Coronary artery (tissue), 2 donors: ENCODE measurements at regions not wholly inside any gene's neighbourhood (a gene's known extent, or its start where the extent isn't known, plus 50 kb on each side); places are given as distances from the start of the nearest gene placed in this dataset.

ENCODE experiments used
- DNase-seq: peaks from one replicate; pipeline ENCODE4 v3.0.0-alpha.2; 2017; ENCODE audit warnings: low spot score
- H3K27ac ChIP-seq, 2 donors: fragments of 200-600 bp; sonication (generic); one replicate each; pipeline ENCODE4 v1.5.1; 2016 to 2019
- H3K4me3 ChIP-seq: fragments of 200-600 bp; sonication (generic); 2 replicates; pipeline ENCODE4 v1.5.1; 2016; ENCODE audit warnings: mild to moderate bottlenecking, moderate library complexity
- CTCF ChIP-seq: fragments of 200-600 bp; sonication (generic); IDR thresholded peaks from one replicate; pipeline ENCODE4 v1.5.1; 2019; ENCODE audit warnings: antibody characterized with exemption

GRCh38 chr15:95520922-95521321 lies 809.6 kb upstream of the NR2F2 start:
- H3K27ac ChIP-seq, result no peak overlapping the region

GRCh38 chr15:95522533-95522932 lies 808.0 kb upstream of the NR2F2 start:
- TF ChIP-seq CTCF, result no peak
- Histone ChIP-seq H3K27ac (no peak overlapping the region), H3K4me3 (no peak overlapping the region)
- no peak for DNase-seq

More at GRCh38 chr15:95520922-95521321, 809.6 kb upstream of the NR2F2 start:
- TF ChIP-seq CTCF, result no peak
- H3K4me3 ChIP-seq, result no peak overlapping the region
- DNase-seq, result no peak

GRCh38 chr15:95528920-95529319 lies 801.6 kb upstream of the NR2F2 start:
- no peak for TF ChIP-seq CTCF
- H3K4me3 ChIP-seq, result no peak overlapping the region
- DNase-seq, result no peak
- no peak overlapping the region for H3K27ac ChIP-seq

- Histone ChIP-seq H3K27ac (no peak overlapping the region), H3K4me3 (no peak overlapping the region)
- no peak for TF ChIP-seq CTCF
These were observed 793.9 kb upstream of the NR2F2 start for GRCh38 chr15:95536638-95537037.

GRCh38 chr15:95538693-95539092 lies 791.8 kb upstream of the NR2F2 start:
- Histone ChIP-seq H3K4me3 (no peak overlapping the region), H3K27ac (no peak overlapping the region)
- TF ChIP-seq CTCF, result no peak
- DNase-seq, result no peak

More at GRCh38 chr15:95536638-95537037, 793.9 kb upstream of the NR2F2 start:
- DNase-seq, result no peak

GRCh38 chr15:95541301-95541700 lies 789.2 kb upstream of the NR2F2 start:
- Histone ChIP-seq H3K27ac (no peak overlapping the region), H3K4me3 (no peak overlapping the region)
- TF ChIP-seq CTCF, result no peak
- DNase-seq, result no peak

- Histone ChIP-seq H3K4me3 (no peak overlapping the region), H3K27ac (no peak overlapping the region)
- TF ChIP-seq CTCF, result no peak
- DNase-seq, result no peak
These were observed 781.2 kb upstream of the NR2F2 start for GRCh38 chr15:95549168-95549738.
